WTC11 (cell line): ENCODE measurements at regions not wholly inside any gene's neighbourhood (a gene's known extent, or its start where the extent isn't known, plus 50 kb on each side); places are given as distances from the start of the nearest gene placed in this dataset.

Experiments
- ATAC-seq: fragments of 200-7000 bp; cut with Tn5 transposase; 2 replicates; pipeline ENCODE4 v1.10.0; 2021; ENCODE audit warnings: mild to moderate bottlenecking, moderate library complexity
- CTCF ChIA-PET: fragments of 300-600 bp; sonication (Branson Sonifier 250); formaldehyde crosslinking; loops from one replicate; lab custom pipeline; 2021; ENCODE audit warnings: antibody characterized with exemption; lab: Charles Lee
- POLR2A ChIA-PET: fragments of 350-600 bp; sonication (Branson Sonifier 250); formaldehyde crosslinking; loops from one replicate; lab custom pipeline; 2021; ENCODE audit warnings: antibody characterized with exemption; lab: Charles Lee
- DNase-seq: peaks from one replicate; pipeline ENCODE4 v3.0.0; 2021; ENCODE audit warnings: low spot score
- H3K27ac Mint-ChIP-seq: 2 replicates; pipeline ENCODE4 v1.8.0; 2021; ENCODE audit warnings: mixed read lengths
- H3K27me3 Mint-ChIP-seq: 2 replicates; pipeline ENCODE4 v1.8.0; 2021; ENCODE audit warnings: low read depth, mild to moderate bottlenecking, moderate library complexity, mixed read lengths
- H3K36me3 Mint-ChIP-seq: 2 replicates; pipeline ENCODE4 v1.8.0; 2021; ENCODE audit warnings: mixed read lengths
- H3K4me1 Mint-ChIP-seq: 2 replicates; pipeline ENCODE4 v1.8.0; 2022; ENCODE audit warnings: mixed read lengths
- H3K4me3 Mint-ChIP-seq: 2 replicates; pipeline ENCODE4 v1.8.0; 2021; ENCODE audit warnings: mild to moderate bottlenecking, moderate library complexity, mixed read lengths
- H3K9me3 Mint-ChIP-seq: 2 replicates; pipeline ENCODE4 v1.8.0; 2021; ENCODE audit warnings: mixed read lengths
- AR ChIP-seq: fragments of 250-450 bp; sonication (Bioruptor Pico); IDR thresholded peaks from 2 replicates; pipeline ENCODE4 v1.9.0; 2021; ENCODE audit warnings: mild to moderate bottlenecking
- ATF1 ChIP-seq: sonication (generic); formaldehyde crosslinking; IDR thresholded peaks from 2 replicates; pipeline ENCODE4 v1.8.1; 2023; ENCODE audit warnings: mild to moderate bottlenecking, moderate library complexity, missing genetic modification reagents
- EMX1 ChIP-seq: fragments of 250-450 bp; sonication (Bioruptor Pico); IDR thresholded peaks from 2 replicates; pipeline ENCODE4 v1.8.0; 2021; ENCODE audit warnings: mild to moderate bottlenecking
- ETV6 ChIP-seq: sonication (generic); formaldehyde crosslinking; IDR thresholded peaks from 2 replicates; pipeline ENCODE4 v1.8.1; 2022; ENCODE audit warnings: mild to moderate bottlenecking, missing genetic modification reagents
- FOXJ3 ChIP-seq: sonication (generic); formaldehyde crosslinking; IDR thresholded peaks from 2 replicates; pipeline ENCODE4 v1.9.0; 2021; ENCODE audit warnings: missing genetic modification reagents, mild to moderate bottlenecking, borderline replicate concordance
- FOXK1 ChIP-seq: sonication (generic); formaldehyde crosslinking; IDR thresholded peaks from 2 replicates; pipeline ENCODE4 v1.8.0; 2022; ENCODE audit warnings: mild to moderate bottlenecking, moderate library complexity, missing genetic modification reagents
- FOXP1 ChIP-seq: sonication (generic); formaldehyde crosslinking; IDR thresholded peaks from 2 replicates; pipeline ENCODE4 v1.8.0; 2022; ENCODE audit warnings: missing genetic modification reagents, mild to moderate bottlenecking, moderate library complexity, borderline replicate concordance
- GTF2I ChIP-seq: fragments of 250-450 bp; sonication (Bioruptor Pico); conservative IDR thresholded peaks from 2 replicates; pipeline ENCODE4 v1.4.0; 2021; ENCODE audit warnings: mild to moderate bottlenecking
- JAZF1 ChIP-seq: fragments of 250-450 bp; sonication (Bioruptor Pico); IDR thresholded peaks from 2 replicates; pipeline ENCODE4 v1.9.0; 2021; ENCODE audit warnings: moderate library complexity, mild to moderate bottlenecking, inconsistent platforms
- MXD4 ChIP-seq: fragments of 250-450 bp; sonication (Bioruptor Pico); IDR thresholded peaks from 2 replicates; pipeline ENCODE4 v1.8.0; 2021; ENCODE audit warnings: mild to moderate bottlenecking, moderate library complexity, borderline replicate concordance
- MYBL2 ChIP-seq: sonication (generic); formaldehyde crosslinking; IDR thresholded peaks from 2 replicates; pipeline ENCODE4 v1.8.1; 2023; ENCODE audit warnings: mild to moderate bottlenecking, moderate library complexity, missing genetic modification reagents
- NFATC4 ChIP-seq: fragments of 250-450 bp; sonication (Bioruptor Pico); IDR thresholded peaks from 2 replicates; pipeline ENCODE4 v1.9.0; 2021; ENCODE audit warnings: mild to moderate bottlenecking
- NFE2L1 ChIP-seq: sonication (generic); formaldehyde crosslinking; IDR thresholded peaks from 2 replicates; pipeline ENCODE4 v1.8.1; 2023; ENCODE audit warnings: missing genetic modification reagents
- NFYB ChIP-seq: sonication (generic); formaldehyde crosslinking; conservative IDR thresholded peaks from 2 replicates; pipeline ENCODE4 v1.8.0; 2022; ENCODE audit warnings: low read depth, missing genetic modification reagents
- NR1H2 ChIP-seq: sonication (generic); formaldehyde crosslinking; IDR thresholded peaks from 2 replicates; pipeline ENCODE4 v1.9.0; 2021; ENCODE audit warnings: mild to moderate bottlenecking, moderate library complexity, missing genetic modification reagents
- RORB ChIP-seq: fragments of 250-450 bp; sonication (Bioruptor Pico); IDR thresholded peaks from 2 replicates; pipeline ENCODE4 v1.9.0; 2021; ENCODE audit warnings: mild to moderate bottlenecking
- SMAD4 ChIP-seq: sonication (generic); formaldehyde crosslinking; IDR thresholded peaks from 2 replicates; pipeline ENCODE4 v1.8.0; 2022; ENCODE audit warnings: mild to moderate bottlenecking, missing genetic modification reagents
- SP1 ChIP-seq: sonication (generic); formaldehyde crosslinking; conservative IDR thresholded peaks from 2 replicates; pipeline ENCODE4 v1.8.1; 2022; ENCODE audit warnings: missing genetic modification reagents
- TCF7 ChIP-seq: sonication (generic); formaldehyde crosslinking; IDR thresholded peaks from 2 replicates; pipeline ENCODE4 v1.8.0; 2022; ENCODE audit warnings: mild to moderate bottlenecking, low read depth, missing genetic modification reagents, moderate library complexity
- ZNF121 ChIP-seq: sonication (generic); formaldehyde crosslinking; IDR thresholded peaks from 2 replicates; pipeline ENCODE4 v1.8.0; 2023; ENCODE audit warnings: missing genetic modification reagents
- ZNF232 ChIP-seq: sonication (generic); formaldehyde crosslinking; IDR thresholded peaks from 2 replicates; pipeline ENCODE4 v1.8.0; 2022; ENCODE audit warnings: mild to moderate bottlenecking, missing genetic modification reagents
- ZNF263 ChIP-seq: sonication (generic); formaldehyde crosslinking; IDR thresholded peaks from 2 replicates; pipeline ENCODE4 v1.8.1; 2022; ENCODE audit warnings: low read depth, mild to moderate bottlenecking, moderate library complexity, missing genetic modification reagents
- ZSCAN18 ChIP-seq: fragments of 250-450 bp; sonication (Bioruptor Pico); IDR thresholded peaks from 2 replicates; pipeline ENCODE4 v2.1.2; 2022; ENCODE audit warnings: mild to moderate bottlenecking, moderate library complexity
- TF ChIP-seq, protein P1 (sequence below): sonication (generic); formaldehyde crosslinking; IDR thresholded peaks from 2 replicates; pipeline ENCODE4 v1.8.0; 2022; ENCODE audit warnings: mild to moderate bottlenecking, missing genetic modification reagents
- TF ChIP-seq, protein P2 (sequence below): sonication (generic); formaldehyde crosslinking; IDR thresholded peaks from 2 replicates; pipeline ENCODE4 v1.8.1; 2022; ENCODE audit warnings: mild to moderate bottlenecking, moderate library complexity, missing genetic modification reagents
- TF ChIP-seq, protein P3 (sequence below): sonication (generic); formaldehyde crosslinking; IDR thresholded peaks from 2 replicates; pipeline ENCODE4 v1.8.1; 2023; ENCODE audit warnings: mild to moderate bottlenecking, missing genetic modification reagents
- TF ChIP-seq, protein P4 (sequence below): sonication (generic); formaldehyde crosslinking; IDR thresholded peaks from 2 replicates; pipeline ENCODE4 v1.8.0; 2022; ENCODE audit warnings: mild to moderate bottlenecking, missing genetic modification reagents
- TF ChIP-seq, protein P5 (sequence below): sonication (generic); formaldehyde crosslinking; IDR thresholded peaks from 2 replicates; pipeline ENCODE4 v1.8.1; 2023; ENCODE audit warnings: mild to moderate bottlenecking, missing genetic modification reagents

- no peak for TF ChIP-seq GTF2I (CRISPR knock-in tag)
- TF ChIP-seq ZNF121 (CRISPR knock-in tag): no peak
- no peak for TF ChIP-seq EMX1 (CRISPR knock-in tag)
- TF ChIP-seq JAZF1 (CRISPR knock-in tag): no peak
- TF ChIP-seq, protein P1, sequence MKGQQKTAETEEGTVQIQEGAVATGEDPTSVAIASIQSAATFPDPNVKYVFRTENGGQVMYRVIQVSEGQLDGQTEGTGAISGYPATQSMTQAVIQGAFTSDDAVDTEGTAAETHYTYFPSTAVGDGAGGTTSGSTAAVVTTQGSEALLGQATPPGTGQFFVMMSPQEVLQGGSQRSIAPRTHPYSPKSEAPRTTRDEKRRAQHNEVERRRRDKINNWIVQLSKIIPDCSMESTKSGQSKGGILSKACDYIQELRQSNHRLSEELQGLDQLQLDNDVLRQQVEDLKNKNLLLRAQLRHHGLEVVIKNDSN (CRISPR knock-in tag): no peak
- no peak for TF ChIP-seq SP1 (CRISPR knock-in tag)
- TF ChIP-seq NFATC4 (CRISPR knock-in tag): no peak
- no peak for TF ChIP-seq FOXP1 (CRISPR knock-in tag)
- no peak for TF ChIP-seq FOXJ3 (CRISPR knock-in tag)
- TF ChIP-seq, protein P2, sequence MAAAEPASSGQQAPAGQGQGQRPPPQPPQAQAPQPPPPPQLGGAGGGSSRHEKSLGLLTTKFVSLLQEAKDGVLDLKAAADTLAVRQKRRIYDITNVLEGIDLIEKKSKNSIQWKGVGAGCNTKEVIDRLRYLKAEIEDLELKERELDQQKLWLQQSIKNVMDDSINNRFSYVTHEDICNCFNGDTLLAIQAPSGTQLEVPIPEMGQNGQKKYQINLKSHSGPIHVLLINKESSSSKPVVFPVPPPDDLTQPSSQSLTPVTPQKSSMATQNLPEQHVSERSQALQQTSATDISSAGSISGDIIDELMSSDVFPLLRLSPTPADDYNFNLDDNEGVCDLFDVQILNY (CRISPR knock-in tag): no peak
- TF ChIP-seq TCF7: no peak
- TF ChIP-seq SMAD4 (CRISPR knock-in tag): no peak
Measured at GRCh38 chr4:136920092-136920881, 612.0 kb downstream of the PCDH18 start (continued).

GRCh38 chr4:136918772-136919171, 613.5 kb downstream of the PCDH18 start:
- TF ChIP-seq MYBL2 (no peak), ZNF232 (no peak), TCF7 (no peak), MXD4 (no peak), ATF1 (CRISPR knock-in tag) (no peak), RORB (CRISPR knock-in tag) (no peak), FOXK1 (CRISPR knock-in tag) (no peak), AR (CRISPR knock-in tag) (no peak), NR1H2 (CRISPR knock-in tag) (no peak), ZNF263 (CRISPR knock-in tag) (no peak), ETV6 (CRISPR knock-in tag) (no peak), ZSCAN18 (no peak), NFE2L1 (CRISPR knock-in tag) (no peak), NFYB (CRISPR knock-in tag) (no peak), NFATC4 (CRISPR knock-in tag) (no peak)
- TF ChIP-seq, protein P3, sequence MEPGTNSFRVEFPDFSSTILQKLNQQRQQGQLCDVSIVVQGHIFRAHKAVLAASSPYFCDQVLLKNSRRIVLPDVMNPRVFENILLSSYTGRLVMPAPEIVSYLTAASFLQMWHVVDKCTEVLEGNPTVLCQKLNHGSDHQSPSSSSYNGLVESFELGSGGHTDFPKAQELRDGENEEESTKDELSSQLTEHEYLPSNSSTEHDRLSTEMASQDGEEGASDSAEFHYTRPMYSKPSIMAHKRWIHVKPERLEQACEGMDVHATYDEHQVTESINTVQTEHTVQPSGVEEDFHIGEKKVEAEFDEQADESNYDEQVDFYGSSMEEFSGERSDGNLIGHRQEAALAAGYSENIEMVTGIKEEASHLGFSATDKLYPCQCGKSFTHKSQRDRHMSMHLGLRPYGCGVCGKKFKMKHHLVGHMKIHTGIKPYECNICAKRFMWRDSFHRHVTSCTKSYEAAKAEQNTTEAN (CRISPR knock-in tag): no peak
- TF ChIP-seq, protein P4, sequence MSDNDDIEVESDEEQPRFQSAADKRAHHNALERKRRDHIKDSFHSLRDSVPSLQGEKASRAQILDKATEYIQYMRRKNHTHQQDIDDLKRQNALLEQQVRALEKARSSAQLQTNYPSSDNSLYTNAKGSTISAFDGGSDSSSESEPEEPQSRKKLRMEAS (CRISPR knock-in tag): no peak
- TF ChIP-seq, protein P5, sequence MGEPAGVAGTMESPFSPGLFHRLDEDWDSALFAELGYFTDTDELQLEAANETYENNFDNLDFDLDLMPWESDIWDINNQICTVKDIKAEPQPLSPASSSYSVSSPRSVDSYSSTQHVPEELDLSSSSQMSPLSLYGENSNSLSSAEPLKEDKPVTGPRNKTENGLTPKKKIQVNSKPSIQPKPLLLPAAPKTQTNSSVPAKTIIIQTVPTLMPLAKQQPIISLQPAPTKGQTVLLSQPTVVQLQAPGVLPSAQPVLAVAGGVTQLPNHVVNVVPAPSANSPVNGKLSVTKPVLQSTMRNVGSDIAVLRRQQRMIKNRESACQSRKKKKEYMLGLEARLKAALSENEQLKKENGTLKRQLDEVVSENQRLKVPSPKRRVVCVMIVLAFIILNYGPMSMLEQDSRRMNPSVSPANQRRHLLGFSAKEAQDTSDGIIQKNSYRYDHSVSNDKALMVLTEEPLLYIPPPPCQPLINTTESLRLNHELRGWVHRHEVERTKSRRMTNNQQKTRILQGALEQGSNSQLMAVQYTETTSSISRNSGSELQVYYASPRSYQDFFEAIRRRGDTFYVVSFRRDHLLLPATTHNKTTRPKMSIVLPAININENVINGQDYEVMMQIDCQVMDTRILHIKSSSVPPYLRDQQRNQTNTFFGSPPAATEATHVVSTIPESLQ (CRISPR knock-in tag): no peak
- H3K27ac Mint-ChIP-seq: no peak overlapping the region
- CTCF ChIA-PET: no interaction called here
- no peak for ATAC-seq
- DNase-seq: no peak
- POLR2A ChIA-PET: no interaction called here
- no peaks in the 10 kb centered on the region for H3K27me3 Mint-ChIP-seq
- no peaks in the 10 kb centered on the region for H3K36me3 Mint-ChIP-seq
- peaks cover 11% of the 10 kb centered on the region for H3K9me3 Mint-ChIP-seq
- no peaks in the 10 kb centered on the region for H3K4me1 Mint-ChIP-seq
- no peak overlapping the region for H3K4me3 Mint-ChIP-seq
